SK-N-SH treated with all-trans-retinoic acid at 6 μM for 48 hours (cell line): ENCODE measurements at regions not wholly inside any gene's neighbourhood (a gene's known extent, or its start where the extent isn't known, plus 50 kb on each side); places are given as distances from the start of the nearest gene placed in this dataset.

Experiments used
- PATZ1 ChIP-seq: fragments of 250-450 bp; sonication (Bioruptor Pico); IDR thresholded peaks from 2 replicates; pipeline ENCODE4 v1.8.0; 2020; ENCODE audit warnings: mild to moderate bottlenecking, moderate library complexity, borderline replicate concordance
- RARB ChIP-seq: fragments of 250-450 bp; sonication (Bioruptor Pico); IDR thresholded peaks from 2 replicates; pipeline ENCODE4 v1.8.0; 2021; ENCODE audit warnings: mild to moderate bottlenecking, moderate library complexity
- TOX ChIP-seq: fragments of 250-450 bp; sonication (Bioruptor Pico); IDR thresholded peaks from 2 replicates; pipeline ENCODE4 v1.8.0; 2021; ENCODE audit warnings: mild to moderate bottlenecking, moderate library complexity, borderline replicate concordance
- ZFP3 ChIP-seq: fragments of 250-450 bp; sonication (Bioruptor Pico); IDR thresholded peaks from 2 replicates; pipeline ENCODE4 v1.5.0; 2020; ENCODE audit warnings: mild to moderate bottlenecking, moderate library complexity
- ZFP30 ChIP-seq: fragments of 450-650 bp; formaldehyde crosslinking; IDR thresholded peaks from 2 replicates; pipeline ENCODE4 v1.5.0; 2022; ENCODE audit warnings: mild to moderate bottlenecking, moderate library complexity
- ZNF565 ChIP-seq: fragments of 450-650 bp; formaldehyde crosslinking; conservative IDR thresholded peaks from 2 replicates; pipeline ENCODE4 v1.5.0; 2020; ENCODE audit warnings: low read depth, mild to moderate bottlenecking, moderate library complexity
- ZNF70 ChIP-seq: fragments of 450-650 bp; formaldehyde crosslinking; IDR thresholded peaks from 2 replicates; pipeline ENCODE4 v1.5.0; 2020; ENCODE audit warnings: mild to moderate bottlenecking, moderate library complexity

- no peak for TF ChIP-seq ZNF70 (CRISPR knock-in tag)
- TF ChIP-seq ZFP30 (CRISPR knock-in tag), result no peak
- no peak for TF ChIP-seq PATZ1 (CRISPR knock-in tag)
- TF ChIP-seq RARB (CRISPR knock-in tag), result no peak
- TF ChIP-seq ZFP3, result no peak
- no peak for TF ChIP-seq ZNF565 (CRISPR knock-in tag)
- no peak for TF ChIP-seq TOX (CRISPR knock-in tag)
Observed at GRCh38 chr18:22604390-22604985, 186.8 kb upstream of the CTAGE1 start.
